Peyer's patch (tissue), 4 donors: ENCODE measurements at regions not wholly inside any gene's neighbourhood (a gene's known extent, or its start where the extent isn't known, plus 50 kb on each side); places are given as distances from the start of the nearest gene placed in this dataset.

Experiments
- POLR2A ChIP-seq, 2 donors: fragments of 450-650 bp; IDR thresholded peaks; one replicate each; pipeline ENCODE4 v1.5.1; 2017; ENCODE audit warnings: antibody characterized with exemption in 2 of 2, mild to moderate bottlenecking in 2 of 2, moderate library complexity in 2 of 2
- TF ChIP-seq, protein P1 (sequence below), 6 experiments: fragments of 450-650 bp in 4 of 6; fragments of 200-600 bp in 2 of 6; sonication (generic) in 1 of 6; IDR thresholded peaks; one replicate each; pipeline ENCODE4 v1.5.1; 2017 to 2019; ENCODE audit warnings: antibody characterized with exemption in 6 of 6, mild to moderate bottlenecking in 3 of 6, moderate library complexity in 1 of 6

GRCh38 chrX:110454336-110454735, 95.7 kb downstream of the RTL9 start:
- TF ChIP-seq POLR2A (IDR thresholded peaks at IDR 0.05): no peak
- TF ChIP-seq, protein P1, sequence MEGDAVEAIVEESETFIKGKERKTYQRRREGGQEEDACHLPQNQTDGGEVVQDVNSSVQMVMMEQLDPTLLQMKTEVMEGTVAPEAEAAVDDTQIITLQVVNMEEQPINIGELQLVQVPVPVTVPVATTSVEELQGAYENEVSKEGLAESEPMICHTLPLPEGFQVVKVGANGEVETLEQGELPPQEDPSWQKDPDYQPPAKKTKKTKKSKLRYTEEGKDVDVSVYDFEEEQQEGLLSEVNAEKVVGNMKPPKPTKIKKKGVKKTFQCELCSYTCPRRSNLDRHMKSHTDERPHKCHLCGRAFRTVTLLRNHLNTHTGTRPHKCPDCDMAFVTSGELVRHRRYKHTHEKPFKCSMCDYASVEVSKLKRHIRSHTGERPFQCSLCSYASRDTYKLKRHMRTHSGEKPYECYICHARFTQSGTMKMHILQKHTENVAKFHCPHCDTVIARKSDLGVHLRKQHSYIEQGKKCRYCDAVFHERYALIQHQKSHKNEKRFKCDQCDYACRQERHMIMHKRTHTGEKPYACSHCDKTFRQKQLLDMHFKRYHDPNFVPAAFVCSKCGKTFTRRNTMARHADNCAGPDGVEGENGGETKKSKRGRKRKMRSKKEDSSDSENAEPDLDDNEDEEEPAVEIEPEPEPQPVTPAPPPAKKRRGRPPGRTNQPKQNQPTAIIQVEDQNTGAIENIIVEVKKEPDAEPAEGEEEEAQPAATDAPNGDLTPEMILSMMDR (IDR thresholded peaks at IDR 0.05): no peak
